Activated CD8-positive, alpha-beta memory T cell treated with anti-CD3 and anti-CD28 coated beads, Interleukin-2, amount 10 ng/mL, durations not matched to agents 7 days and 5 days (primary cell): ENCODE measurements at regions not wholly inside any gene's neighbourhood (a gene's known extent, or its start where the extent isn't known, plus 50 kb on each side); places are given as distances from the start of the nearest gene placed in this dataset.
"Not testable (repeated sequence)": the region's sequence is repeated elsewhere in the genome, so short reads cannot be mapped to it uniquely, and the experiment has no call there.

Source experiments
- ATAC-seq: fragments of 150-1000 bp; cut with Tn5 transposase; one replicate; pipeline ENCODE4 v1.10.0; 2021; ENCODE audit warnings: moderate library complexity
- CTCF ChIA-PET: fragments of 350-600 bp; sonication (Branson Sonifier 250); formaldehyde crosslinking; loops from one replicate; lab custom pipeline; 2021; ENCODE audit warnings: antibody characterized with exemption; lab: Charles Lee
- DNase-seq: peaks from one replicate; pipeline ENCODE4 v3.0.0-alpha.2; 2020
- H3K27ac Mint-ChIP-seq: one replicate; pipeline ENCODE4 v1.8.0; 2021; ENCODE audit warnings: mild to moderate bottlenecking, mixed read lengths
- H3K27me3 Mint-ChIP-seq: one replicate; pipeline ENCODE4 v1.8.0; 2021; ENCODE audit warnings: mixed read lengths
- H3K36me3 Mint-ChIP-seq: one replicate; pipeline ENCODE4 v1.8.0; 2021; ENCODE audit warnings: mild to moderate bottlenecking, mixed read lengths
- H3K4me1 Mint-ChIP-seq: one replicate; pipeline ENCODE4 v1.8.0; 2021; ENCODE audit warnings: mixed read lengths
- H3K4me3 Mint-ChIP-seq: one replicate; pipeline ENCODE4 v1.8.0; 2021; ENCODE audit warnings: mild to moderate bottlenecking, moderate library complexity, mixed read lengths
- H3K9me3 Mint-ChIP-seq: one replicate; pipeline ENCODE4 v1.8.0; 2022; ENCODE audit warnings: low read depth, mixed read lengths

DNA sequence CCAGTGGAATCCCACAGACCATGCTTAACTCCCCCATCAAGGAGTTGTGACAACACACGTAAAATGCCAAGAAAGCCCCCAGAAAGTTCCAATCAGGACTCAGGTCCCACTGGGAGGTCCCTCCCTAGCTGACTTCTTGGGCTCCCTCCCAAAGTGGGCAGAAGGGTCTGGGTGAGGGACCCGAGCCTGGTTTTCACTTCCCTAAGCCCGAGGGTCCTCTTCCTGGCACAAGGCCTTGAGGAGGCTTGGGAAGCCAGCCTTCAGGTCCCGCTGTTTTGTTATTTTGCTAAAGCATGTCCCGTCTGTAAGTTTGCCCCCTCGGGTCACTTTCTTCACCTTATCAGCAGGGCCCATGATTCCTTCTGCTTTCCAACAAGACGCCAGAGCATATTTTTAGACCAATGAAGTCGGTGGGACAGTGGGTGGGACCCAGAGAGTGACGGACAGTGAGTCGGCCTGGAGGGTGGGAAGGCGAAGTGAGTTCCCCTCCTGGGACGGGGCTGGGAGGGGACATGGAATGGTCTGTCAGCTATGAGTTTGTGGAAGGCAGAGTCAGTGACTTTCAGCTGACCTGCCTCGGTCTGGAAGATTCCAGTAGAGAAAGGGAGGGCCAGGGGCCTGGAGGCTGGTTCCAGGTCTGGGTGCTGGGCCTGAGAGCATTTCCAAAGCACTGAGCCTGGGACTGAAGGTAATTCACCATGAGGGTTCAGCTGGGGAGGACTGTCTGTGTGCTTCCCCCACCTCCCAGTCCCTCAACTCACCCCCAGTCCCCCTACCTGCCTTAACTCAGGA lies 261.3 kb downstream of the GOLGA6L6 start:
- H3K4me1 Mint-ChIP-seq, H3K27me3 Mint-ChIP-seq, H3K27ac Mint-ChIP-seq, ATAC-seq, H3K36me3 Mint-ChIP-seq, H3K9me3 Mint-ChIP-seq, H3K4me3 Mint-ChIP-seq, CTCF ChIA-PET, DNase-seq: not testable (repeated sequence)

DNA sequence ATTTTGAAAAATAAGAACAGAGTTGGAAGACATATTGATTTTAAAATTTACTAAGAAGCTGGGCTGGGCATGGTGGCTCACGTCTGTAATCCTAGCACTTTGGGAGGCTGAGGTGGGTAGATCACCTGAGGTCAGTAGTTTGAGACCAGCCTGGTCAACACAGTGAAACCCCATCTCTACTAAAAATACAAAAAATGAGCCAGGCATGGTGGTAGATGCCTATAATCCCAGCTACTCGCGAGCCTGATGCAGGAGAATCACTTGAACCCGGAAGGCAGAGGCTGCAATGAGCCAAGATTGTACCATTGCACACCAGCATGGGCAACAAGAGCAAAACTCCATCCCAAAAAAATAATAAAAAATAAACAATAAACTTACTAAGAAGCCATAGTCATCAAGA lies 262.5 kb downstream of the GOLGA6L6 start:
- H3K27me3 Mint-ChIP-seq, H3K36me3 Mint-ChIP-seq, H3K9me3 Mint-ChIP-seq, DNase-seq, CTCF ChIA-PET, H3K27ac Mint-ChIP-seq, H3K4me3 Mint-ChIP-seq, ATAC-seq, H3K4me1 Mint-ChIP-seq: not testable (repeated sequence)

DNA sequence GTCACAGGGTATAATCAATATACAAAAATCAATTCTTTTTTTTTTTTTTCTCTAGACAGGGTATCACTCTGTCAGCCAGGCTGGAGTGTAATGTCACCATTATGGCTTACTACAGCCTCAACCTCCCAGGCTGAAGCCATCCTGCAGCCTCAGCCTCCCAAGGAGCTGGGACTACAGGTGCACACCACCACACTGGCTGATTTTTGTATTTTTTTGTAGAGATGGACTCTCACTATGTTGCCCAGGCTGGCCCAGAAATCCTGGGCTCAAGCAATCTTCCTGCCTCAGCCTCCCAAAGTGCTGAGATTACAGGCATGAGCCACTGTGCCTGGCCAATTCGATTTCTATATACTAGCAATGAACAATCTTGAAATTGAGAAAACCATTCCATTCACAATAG lies 263.2 kb downstream of the GOLGA6L6 start:
- not testable (repeated sequence) for DNase-seq, H3K9me3 Mint-ChIP-seq, H3K36me3 Mint-ChIP-seq

DNA sequence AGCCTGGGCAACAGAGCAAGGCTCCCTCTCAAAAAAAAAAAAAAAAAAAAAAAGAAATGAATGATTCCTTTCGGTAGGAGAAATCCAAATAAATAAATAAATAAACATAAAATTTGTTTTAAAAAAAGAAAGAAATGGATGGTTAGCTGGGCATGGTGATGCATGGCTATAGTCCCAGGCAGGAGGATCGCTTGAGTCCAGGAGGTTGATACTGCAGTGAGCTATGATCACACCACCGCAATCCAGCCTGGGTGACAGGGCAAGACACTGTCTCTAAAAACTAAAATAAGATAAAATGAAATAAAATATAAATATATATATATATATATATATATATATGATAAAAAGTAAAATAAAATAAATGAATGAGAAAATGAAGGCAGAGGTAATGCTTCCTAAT lies 264.1 kb downstream of the GOLGA6L6 start:
- not testable (repeated sequence) for H3K27ac Mint-ChIP-seq, ATAC-seq

More for the DNA sequence above, 263.2 kb downstream of the GOLGA6L6 start:
- CTCF ChIA-PET, H3K4me1 Mint-ChIP-seq, H3K4me3 Mint-ChIP-seq, H3K27ac Mint-ChIP-seq, H3K27me3 Mint-ChIP-seq, ATAC-seq: not testable (repeated sequence)

DNA sequence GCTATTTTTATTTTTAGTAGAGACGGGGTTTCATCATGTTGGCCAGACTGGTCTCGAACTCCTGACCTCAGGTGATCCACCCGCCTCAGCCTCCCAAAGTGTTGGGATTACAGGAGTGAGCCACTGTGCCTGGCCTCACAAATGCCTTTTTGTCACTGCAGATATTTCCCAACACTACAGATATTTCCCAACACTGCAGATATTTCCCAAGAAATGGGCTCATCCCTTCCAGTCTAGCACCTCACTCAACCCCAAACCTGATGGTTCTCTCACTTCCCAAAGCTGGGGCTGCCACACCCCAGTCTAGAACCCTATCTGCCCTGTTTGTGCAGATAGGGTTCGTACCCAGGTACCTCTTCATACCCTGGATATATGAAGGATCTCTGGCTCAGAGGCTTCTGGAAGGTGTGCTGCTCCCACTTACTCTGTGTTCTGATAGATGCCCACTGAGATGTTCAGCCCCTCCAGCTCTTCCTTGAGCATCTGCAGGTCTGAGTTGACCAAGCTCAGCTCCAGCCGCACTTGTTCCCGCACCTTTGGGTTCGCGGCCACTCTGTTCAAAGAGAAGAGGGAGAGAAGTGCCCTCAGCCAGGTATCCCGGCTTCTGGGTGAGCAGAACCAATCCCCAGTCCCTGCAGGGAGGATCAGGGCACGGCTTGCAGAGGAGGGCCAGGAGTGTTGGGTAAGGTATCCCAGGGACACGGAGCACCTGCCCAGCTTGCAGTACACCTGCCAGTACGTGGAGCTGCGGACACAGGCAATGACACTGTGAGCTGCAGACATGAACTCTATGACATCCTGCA lies 265.1 kb downstream of the GOLGA6L6 start:
- H3K27ac Mint-ChIP-seq, DNase-seq, H3K9me3 Mint-ChIP-seq, H3K36me3 Mint-ChIP-seq, ATAC-seq, H3K27me3 Mint-ChIP-seq, H3K4me1 Mint-ChIP-seq, CTCF ChIA-PET, H3K4me3 Mint-ChIP-seq: not testable (repeated sequence)

More for the DNA sequence above, 264.1 kb downstream of the GOLGA6L6 start:
- H3K4me3 Mint-ChIP-seq, DNase-seq, H3K4me1 Mint-ChIP-seq, H3K9me3 Mint-ChIP-seq, H3K27me3 Mint-ChIP-seq, CTCF ChIA-PET, H3K36me3 Mint-ChIP-seq: not testable (repeated sequence)

DNA sequence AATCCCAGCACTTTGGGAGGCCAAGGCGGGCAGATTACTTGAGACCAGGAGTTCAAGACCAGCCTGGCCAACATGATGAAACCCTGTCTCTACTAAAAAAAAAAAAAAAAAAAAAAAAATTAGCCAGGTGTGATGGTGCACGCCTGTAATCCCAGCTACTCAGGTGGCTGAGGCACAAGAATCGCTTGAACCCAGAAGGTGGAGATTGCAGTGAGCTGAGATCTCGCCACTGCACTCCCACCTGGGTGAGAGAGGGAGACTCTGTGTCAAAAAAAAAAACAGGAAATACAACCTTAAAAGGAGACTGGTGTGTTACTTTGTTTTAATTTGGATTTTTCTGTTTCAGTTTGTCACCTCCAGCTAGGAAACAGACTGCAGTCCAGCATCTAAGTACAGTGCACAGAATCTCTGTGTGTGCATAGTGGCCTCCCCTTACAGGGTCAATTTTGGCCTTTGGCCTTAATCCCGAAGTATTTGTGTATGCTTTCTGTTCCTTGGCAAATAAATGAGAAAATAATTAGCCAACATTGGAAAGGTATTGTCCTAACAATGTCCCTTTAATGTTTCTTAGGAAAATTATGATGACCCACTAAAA lies 266.1 kb downstream of the GOLGA6L6 start:
- CTCF ChIA-PET, H3K9me3 Mint-ChIP-seq, H3K4me1 Mint-ChIP-seq, H3K36me3 Mint-ChIP-seq, H3K4me3 Mint-ChIP-seq, H3K27me3 Mint-ChIP-seq, ATAC-seq, DNase-seq, H3K27ac Mint-ChIP-seq: not testable (repeated sequence)

DNA sequence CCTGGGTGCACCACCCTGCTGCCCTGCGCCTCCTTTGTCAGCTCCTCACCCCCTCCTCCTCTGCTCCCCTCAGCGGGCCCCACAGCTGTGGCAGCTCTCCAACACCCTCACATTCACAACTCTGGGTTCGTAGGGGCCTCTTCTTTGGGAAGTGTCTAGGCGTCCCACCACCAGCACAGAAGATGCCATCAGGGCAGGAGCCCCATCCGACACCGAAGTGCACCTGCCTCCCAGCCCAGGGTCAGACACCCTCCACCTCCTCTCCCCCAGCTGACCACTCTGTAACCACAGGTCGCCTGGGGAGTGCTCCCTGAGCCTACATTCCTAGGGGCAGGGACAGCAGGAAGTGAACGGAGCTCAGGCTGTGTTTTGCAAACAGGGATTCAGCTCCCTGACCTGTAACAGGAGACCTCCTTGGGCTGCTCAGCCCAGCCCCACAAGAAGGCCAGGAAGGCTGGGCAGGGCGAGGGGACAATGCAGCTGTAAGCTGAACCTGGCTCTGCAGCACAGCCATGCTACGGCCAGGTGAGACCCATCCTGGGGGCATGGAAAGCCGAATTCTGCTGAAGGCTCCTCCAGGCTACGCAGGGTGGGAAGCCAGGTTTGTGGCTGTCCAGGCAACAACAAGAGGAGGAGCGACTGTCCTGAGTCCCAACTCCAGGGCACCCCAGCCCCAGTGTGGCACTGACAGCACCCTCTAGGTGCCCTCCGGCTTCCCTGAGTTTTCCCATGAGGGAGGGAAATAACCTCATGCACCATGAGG lies 269.0 kb downstream of the GOLGA6L6 start:
- no peaks in the 10 kb centered on the region for H3K4me1 Mint-ChIP-seq
- H3K36me3 Mint-ChIP-seq: no peaks in the 10 kb centered on the region
- no peak overlapping the region for H3K27ac Mint-ChIP-seq
- H3K27me3 Mint-ChIP-seq: no peaks in the 10 kb centered on the region
- CTCF ChIA-PET: no interaction called here
- H3K9me3 Mint-ChIP-seq: no peaks in the 10 kb centered on the region
- no peak for DNase-seq
- H3K4me3 Mint-ChIP-seq: no peak overlapping the region
- no peak for ATAC-seq

DNA sequence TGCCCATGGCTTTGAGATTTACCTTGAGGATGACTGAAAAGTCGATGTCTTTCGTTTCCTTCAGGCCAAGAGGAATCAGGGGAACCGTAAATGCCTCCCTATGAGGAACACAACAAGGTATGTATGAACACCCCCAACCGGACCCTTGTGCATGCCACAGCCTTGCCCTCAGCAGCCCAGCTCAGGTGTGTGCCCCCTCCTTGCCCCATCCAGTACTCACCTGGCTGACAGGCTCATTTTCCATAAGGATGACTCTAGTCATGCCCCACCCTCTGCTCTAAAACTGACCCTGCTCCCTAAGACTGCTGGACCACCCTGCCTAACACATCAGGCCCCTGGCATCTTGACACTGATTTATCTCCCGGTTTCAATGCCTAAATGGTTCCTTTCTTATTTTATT lies 270.0 kb downstream of the GOLGA6L6 start:
- ATAC-seq: no peak

DNA sequence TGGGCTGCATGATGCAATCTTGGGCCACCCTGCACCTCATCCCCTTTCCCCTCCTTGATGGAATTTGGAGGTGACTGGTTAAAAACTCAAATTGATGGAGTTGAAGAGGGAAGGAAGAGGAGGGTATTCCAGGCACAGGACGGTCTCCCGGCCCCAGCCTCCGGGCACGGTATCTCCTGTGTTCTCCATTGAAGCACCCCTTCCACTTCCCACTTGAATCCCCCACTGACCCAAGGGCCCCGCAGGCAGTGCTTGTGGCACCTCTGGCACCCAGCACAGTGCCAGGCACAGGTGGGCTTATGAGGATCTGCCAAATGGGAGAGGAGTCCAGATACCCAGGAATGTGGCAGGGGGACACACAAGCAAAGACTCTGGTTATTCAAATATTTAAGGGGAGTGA lies 271.6 kb downstream of the GOLGA6L6 start:
- CTCF ChIA-PET, DNase-seq, H3K36me3 Mint-ChIP-seq, H3K9me3 Mint-ChIP-seq, H3K27me3 Mint-ChIP-seq, H3K27ac Mint-ChIP-seq, H3K4me1 Mint-ChIP-seq, ATAC-seq, H3K4me3 Mint-ChIP-seq: not testable (repeated sequence)

More for the DNA sequence above, 270.0 kb downstream of the GOLGA6L6 start:
- CTCF ChIA-PET: no interaction called here
- Mint-ChIP-seq H3K27ac (no peak overlapping the region), H3K4me1 (no peaks in the 10 kb centered on the region), H3K27me3 (no peaks in the 10 kb centered on the region), H3K9me3 (no peaks in the 10 kb centered on the region), H3K36me3 (no peaks in the 10 kb centered on the region), H3K4me3 (no peak overlapping the region)
- DNase-seq: no peak

DNA sequence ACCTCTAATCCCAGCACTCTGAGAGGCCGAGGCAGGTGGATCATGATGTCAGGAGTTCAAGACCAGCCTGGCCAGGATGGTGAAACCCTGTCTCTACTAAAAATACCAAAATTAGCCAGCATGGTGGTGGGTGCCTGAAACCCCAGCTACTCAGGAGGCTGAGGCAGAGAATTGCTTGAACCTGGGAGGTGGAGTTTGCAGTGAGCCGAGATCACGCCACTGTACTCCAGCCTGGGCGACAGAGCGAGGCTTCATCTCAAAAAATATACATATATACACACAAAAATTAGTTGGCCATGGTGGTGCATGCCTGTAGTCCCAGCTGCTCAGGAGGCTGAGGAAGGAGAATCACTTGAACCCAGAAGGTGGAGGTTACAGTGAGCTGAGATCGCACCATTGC lies 273.6 kb downstream of the GOLGA6L6 start:
- H3K4me1 Mint-ChIP-seq, H3K27ac Mint-ChIP-seq, H3K4me3 Mint-ChIP-seq, CTCF ChIA-PET, H3K9me3 Mint-ChIP-seq, ATAC-seq, H3K36me3 Mint-ChIP-seq, H3K27me3 Mint-ChIP-seq, DNase-seq: not testable (repeated sequence)

DNA sequence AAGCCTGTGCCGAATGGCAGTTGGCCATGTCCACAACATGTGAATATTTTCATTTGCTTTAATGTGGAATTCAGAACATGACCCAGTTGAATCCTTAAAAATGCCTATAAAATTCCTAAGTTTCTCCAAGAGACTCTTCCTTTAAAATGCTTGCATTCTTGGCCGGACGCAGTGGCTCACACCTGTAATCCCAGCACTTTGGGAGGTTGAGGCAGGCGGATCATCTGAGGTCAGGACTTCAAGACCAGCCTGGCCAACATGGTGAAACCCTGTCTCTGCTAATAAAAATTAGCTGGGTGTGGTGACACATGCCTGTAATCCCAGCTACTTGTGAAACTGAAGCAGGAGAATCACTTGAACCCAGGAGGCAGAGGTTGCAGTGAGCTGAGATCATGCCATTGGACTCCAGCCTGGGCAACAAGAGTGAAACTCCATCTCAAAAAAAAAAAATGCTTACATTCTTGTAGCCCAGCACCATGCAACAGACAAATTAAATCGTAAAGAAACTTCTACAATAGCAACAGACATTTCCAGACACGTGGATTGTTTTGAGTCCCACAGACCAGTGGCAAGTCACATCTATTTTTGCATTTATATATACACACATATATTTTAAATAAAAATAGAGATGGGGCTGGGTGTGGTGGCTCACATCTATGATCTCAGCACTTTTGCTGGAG lies 274.4 kb downstream of the GOLGA6L6 start:
- H3K9me3 Mint-ChIP-seq, H3K36me3 Mint-ChIP-seq, H3K27me3 Mint-ChIP-seq, CTCF ChIA-PET, H3K4me3 Mint-ChIP-seq, ATAC-seq, DNase-seq, H3K4me1 Mint-ChIP-seq, H3K27ac Mint-ChIP-seq: not testable (repeated sequence)

DNA sequence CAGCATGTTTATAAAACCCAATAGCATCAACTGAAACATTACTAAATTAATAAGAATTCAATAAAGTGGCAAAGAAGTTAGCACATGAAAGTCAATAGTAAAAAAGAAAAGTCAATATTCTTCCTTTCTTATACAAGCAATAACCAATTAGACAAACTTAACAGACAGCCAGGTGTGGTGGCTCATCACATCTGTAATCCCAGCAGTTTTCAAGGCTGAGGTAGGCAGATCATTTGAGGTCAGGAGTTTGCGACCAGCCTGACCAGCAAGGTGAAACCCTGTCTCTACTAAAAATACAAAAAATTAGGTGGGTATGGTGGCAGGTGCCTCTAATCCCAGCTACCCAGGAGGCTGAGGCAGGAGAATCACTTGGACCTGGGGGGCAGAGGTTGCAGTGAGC lies 275.9 kb downstream of the GOLGA6L6 start:
- CTCF ChIA-PET, H3K9me3 Mint-ChIP-seq, ATAC-seq, H3K36me3 Mint-ChIP-seq, DNase-seq, H3K4me3 Mint-ChIP-seq, H3K27me3 Mint-ChIP-seq, H3K4me1 Mint-ChIP-seq, H3K27ac Mint-ChIP-seq: not testable (repeated sequence)
